ENCODE measurements at regions not wholly inside any gene's neighbourhood (a gene's known extent, or its start where the extent isn't known, plus 50 kb on each side); places are given as distances from the start of the nearest gene placed in this dataset.

DNA sequence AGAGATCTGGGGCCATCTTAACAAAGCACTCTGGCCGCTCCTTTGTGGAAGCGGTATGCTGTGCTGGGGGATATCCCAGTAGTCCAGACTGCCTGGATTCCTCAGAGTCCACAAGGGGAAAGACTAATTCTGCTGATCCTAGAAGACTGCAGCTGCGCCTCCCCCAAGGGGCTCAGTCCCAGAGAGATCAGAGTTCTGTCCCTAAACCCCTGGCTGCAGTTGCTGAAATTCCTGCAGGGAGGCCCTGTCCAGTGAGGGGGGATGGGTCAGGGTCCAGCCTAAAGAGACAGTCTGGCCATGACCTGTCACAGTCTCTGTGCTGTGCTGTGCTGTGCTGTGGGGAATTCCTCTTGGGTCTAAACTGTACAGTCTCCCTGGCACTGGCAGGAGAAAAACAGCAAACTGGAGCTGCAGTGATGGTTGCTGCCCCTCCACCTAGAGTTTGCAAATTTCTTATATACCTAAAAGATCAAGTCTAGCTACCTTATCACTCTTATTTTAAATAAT lies 575.1 kb upstream of the UBE2E2 start:
- TF ChIP-seq CEBPB (IDR thresholded peaks at IDR 0.05) (no peak), FOSL2 (IDR thresholded peaks at IDR 0.05) (no peak), FOSL2 (CRISPR knock-in tag; IDR thresholded peaks at IDR 0.05) (no peak), EP300 (IDR thresholded peaks at IDR 0.05) (no peak), RFX5 (IDR thresholded peaks at IDR 0.05) (no peak), JUNB (IDR thresholded peaks at IDR 0.05) (no peak), JUN (IDR thresholded peaks at IDR 0.05) (no peak), PHF8 (IDR thresholded peaks at IDR 0.05; ENCODE audit: borderline replicate concordance, low read depth) (no peak), HDAC2 (IDR thresholded peaks at IDR 0.05) (no peak), SMC3 (IDR thresholded peaks at IDR 0.05) (no peak)
- CTCF ChIA-PET = no interaction called here
- H3K27ac ChIP-seq = no peak overlapping the region
- POLR2A ChIA-PET = no interaction called here
- H3K4me3 ChIP-seq = no peak overlapping the region
- WGBS (ENCODE audit: missing lambda C conversion rate) = 13% methylated on average over 3 of the region's 3 CpGs
- FAIRE-seq (no peak), ATAC-seq (no peak), DNase-seq (ENCODE audit: low read depth in 1 of 2, low spot score in 1 of 2) (no peak)
- no peak overlapping the region for H3K4me2 ChIP-seq
- no peaks in the 10 kb centered on the region for H3K4me1 ChIP-seq
- H3K9me3 ChIP-seq = no peaks in the 10 kb centered on the region

DNA sequence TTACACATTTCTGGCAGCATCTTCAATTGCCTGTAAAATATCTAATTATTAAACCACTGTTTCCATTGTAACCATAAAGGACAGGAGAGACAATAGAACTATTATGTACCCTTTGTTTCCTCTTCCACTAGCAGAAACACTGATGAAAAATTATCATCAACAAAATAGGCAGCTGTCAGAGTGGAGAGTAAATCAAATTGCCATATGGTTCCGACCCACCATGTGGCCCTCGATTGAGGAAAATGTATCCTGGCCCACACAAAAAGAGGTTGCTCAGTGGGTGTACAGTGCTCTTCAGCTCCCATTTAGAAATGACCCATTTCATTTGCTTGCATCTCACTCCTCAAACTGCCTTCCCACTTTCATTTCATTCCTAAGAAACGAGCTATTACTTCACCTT lies 570.6 kb upstream of the UBE2E2 start:
- CTCF ChIA-PET = no interaction called here
- DNase-seq (ENCODE audit: low read depth in 1 of 2, low spot score in 1 of 2) = no peak

More for the DNA sequence above, 570.6 kb upstream of the UBE2E2 start:
- FAIRE-seq (no peak), ATAC-seq (no peak)
- Histone ChIP-seq H3K4me2 (no peak overlapping the region), H3K4me1 (no peaks in the 10 kb centered on the region), H3K4me3 (no peak overlapping the region), H3K9me3 (no peaks in the 10 kb centered on the region), H3K27ac (no peak overlapping the region)
- POLR2A ChIA-PET = no interaction called here
- WGBS (ENCODE audit: missing lambda C conversion rate) = 2% methylated on average over 3 of the region's 3 CpGs
- TF ChIP-seq BHLHE40 (IDR thresholded peaks at IDR 0.05; ENCODE audit: low read depth, low read length) (no peak), FOSL2 (IDR thresholded peaks at IDR 0.05) (no peak), FOSL2 (CRISPR knock-in tag; IDR thresholded peaks at IDR 0.05) (no peak), RNF2 (IDR thresholded peaks at IDR 0.05; ENCODE audit: borderline replicate concordance, low read depth) (no peak), NPAS2 (CRISPR knock-in tag; IDR thresholded peaks at IDR 0.05; ENCODE audit: borderline replicate concordance) (no peak), CBX8 (IDR thresholded peaks at IDR 0.05) (no peak), EHF (CRISPR knock-in tag; IDR thresholded peaks at IDR 0.05) (no peak), PHF8 (IDR thresholded peaks at IDR 0.05; ENCODE audit: borderline replicate concordance, low read depth) (no peak), POLR2A (IDR thresholded peaks at IDR 0.05; ENCODE audit: low read length) (no peak), SREBF2 (IDR thresholded peaks at IDR 0.05) (no peak), NFE2L2 (conservative IDR thresholded peaks at IDR 0.05; ENCODE audit: low read length) (no peak), TP53 (CRISPR knock-in tag; IDR thresholded peaks at IDR 0.05) (no peak), ZNF302 (CRISPR knock-in tag; IDR thresholded peaks at IDR 0.05) (no peak), SMC3 (IDR thresholded peaks at IDR 0.05) (no peak), ZSCAN20 (CRISPR knock-in tag; IDR thresholded peaks at IDR 0.05) (no peak), JUNB (IDR thresholded peaks at IDR 0.05) (no peak), RARB (CRISPR knock-in tag; IDR thresholded peaks at IDR 0.05) (no peak)
- TF ChIP-seq, protein P1, sequence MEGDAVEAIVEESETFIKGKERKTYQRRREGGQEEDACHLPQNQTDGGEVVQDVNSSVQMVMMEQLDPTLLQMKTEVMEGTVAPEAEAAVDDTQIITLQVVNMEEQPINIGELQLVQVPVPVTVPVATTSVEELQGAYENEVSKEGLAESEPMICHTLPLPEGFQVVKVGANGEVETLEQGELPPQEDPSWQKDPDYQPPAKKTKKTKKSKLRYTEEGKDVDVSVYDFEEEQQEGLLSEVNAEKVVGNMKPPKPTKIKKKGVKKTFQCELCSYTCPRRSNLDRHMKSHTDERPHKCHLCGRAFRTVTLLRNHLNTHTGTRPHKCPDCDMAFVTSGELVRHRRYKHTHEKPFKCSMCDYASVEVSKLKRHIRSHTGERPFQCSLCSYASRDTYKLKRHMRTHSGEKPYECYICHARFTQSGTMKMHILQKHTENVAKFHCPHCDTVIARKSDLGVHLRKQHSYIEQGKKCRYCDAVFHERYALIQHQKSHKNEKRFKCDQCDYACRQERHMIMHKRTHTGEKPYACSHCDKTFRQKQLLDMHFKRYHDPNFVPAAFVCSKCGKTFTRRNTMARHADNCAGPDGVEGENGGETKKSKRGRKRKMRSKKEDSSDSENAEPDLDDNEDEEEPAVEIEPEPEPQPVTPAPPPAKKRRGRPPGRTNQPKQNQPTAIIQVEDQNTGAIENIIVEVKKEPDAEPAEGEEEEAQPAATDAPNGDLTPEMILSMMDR (IDR thresholded peaks at IDR 0.05) = no peak
- TF ChIP-seq, protein P2, sequence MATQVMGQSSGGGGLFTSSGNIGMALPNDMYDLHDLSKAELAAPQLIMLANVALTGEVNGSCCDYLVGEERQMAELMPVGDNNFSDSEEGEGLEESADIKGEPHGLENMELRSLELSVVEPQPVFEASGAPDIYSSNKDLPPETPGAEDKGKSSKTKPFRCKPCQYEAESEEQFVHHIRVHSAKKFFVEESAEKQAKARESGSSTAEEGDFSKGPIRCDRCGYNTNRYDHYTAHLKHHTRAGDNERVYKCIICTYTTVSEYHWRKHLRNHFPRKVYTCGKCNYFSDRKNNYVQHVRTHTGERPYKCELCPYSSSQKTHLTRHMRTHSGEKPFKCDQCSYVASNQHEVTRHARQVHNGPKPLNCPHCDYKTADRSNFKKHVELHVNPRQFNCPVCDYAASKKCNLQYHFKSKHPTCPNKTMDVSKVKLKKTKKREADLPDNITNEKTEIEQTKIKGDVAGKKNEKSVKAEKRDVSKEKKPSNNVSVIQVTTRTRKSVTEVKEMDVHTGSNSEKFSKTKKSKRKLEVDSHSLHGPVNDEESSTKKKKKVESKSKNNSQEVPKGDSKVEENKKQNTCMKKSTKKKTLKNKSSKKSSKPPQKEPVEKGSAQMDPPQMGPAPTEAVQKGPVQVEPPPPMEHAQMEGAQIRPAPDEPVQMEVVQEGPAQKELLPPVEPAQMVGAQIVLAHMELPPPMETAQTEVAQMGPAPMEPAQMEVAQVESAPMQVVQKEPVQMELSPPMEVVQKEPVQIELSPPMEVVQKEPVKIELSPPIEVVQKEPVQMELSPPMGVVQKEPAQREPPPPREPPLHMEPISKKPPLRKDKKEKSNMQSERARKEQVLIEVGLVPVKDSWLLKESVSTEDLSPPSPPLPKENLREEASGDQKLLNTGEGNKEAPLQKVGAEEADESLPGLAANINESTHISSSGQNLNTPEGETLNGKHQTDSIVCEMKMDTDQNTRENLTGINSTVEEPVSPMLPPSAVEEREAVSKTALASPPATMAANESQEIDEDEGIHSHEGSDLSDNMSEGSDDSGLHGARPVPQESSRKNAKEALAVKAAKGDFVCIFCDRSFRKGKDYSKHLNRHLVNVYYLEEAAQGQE (IDR thresholded peaks at IDR 0.05) = no peak
- TF ChIP-seq, protein P3, sequence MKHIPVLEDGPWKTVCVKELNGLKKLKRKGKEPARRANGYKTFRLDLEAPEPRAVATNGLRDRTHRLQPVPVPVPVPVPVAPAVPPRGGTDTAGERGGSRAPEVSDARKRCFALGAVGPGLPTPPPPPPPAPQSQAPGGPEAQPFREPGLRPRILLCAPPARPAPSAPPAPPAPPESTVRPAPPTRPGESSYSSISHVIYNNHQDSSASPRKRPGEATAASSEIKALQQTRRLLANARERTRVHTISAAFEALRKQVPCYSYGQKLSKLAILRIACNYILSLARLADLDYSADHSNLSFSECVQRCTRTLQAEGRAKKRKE (CRISPR knock-in tag; IDR thresholded peaks at IDR 0.05; ENCODE audit: low read depth) = no peak
- TF ChIP-seq, protein P4, sequence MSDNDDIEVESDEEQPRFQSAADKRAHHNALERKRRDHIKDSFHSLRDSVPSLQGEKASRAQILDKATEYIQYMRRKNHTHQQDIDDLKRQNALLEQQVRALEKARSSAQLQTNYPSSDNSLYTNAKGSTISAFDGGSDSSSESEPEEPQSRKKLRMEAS (IDR thresholded peaks at IDR 0.05) = no peak
